ENCODE measurements at regions not wholly inside any gene's neighbourhood (a gene's known extent, or its start where the extent isn't known, plus 50 kb on each side); places are given as distances from the start of the nearest gene placed in this dataset.
"Not testable (repeated sequence)": the region's sequence is repeated elsewhere in the genome, so short reads cannot be mapped to it uniquely, and the experiment has no call there.

DNA sequence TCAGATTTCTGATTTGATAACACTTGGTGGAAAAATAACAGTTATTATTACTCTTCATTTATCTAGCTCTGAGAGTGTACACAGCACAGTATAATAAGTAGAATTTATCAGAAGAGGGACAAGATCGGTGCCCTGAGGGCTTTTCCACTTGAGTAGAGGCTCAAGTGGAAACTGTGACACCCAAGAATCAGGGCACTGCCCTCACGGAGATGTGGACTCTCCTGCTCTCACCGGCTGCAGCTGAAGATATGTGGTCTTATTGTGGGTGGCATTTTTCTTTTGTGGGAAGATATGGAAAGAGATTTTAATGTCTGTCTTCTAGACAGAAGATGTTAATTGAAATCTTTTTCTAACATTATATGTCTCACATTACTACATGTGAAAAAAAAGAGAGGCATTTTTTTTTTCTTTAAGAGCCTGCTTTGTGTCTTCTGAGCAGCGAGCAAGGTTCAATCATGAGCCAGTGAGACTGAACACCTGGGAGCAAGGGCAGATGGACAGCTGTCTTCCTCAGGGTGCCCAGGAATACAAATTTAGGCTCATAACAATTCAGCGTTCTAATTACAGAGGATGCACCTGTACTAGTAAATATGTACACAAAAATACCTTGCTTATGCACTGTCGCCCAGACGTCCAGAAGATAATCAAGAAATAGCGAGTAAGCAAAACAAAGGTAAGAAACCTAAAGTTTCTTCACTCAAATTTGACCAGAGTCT is 1098.2 kb upstream of the FANCL start:
- Mint-ChIP-seq H3K4me3 (ENCODE audit: unreplicated experiment) (no peak overlapping the region), H3K27me3 (ENCODE audit: unreplicated experiment) (no peaks in the 10 kb centered on the region), H3K9me3 (ENCODE audit: unreplicated experiment) (no peaks in the 10 kb centered on the region), H3K27ac (ENCODE audit: unreplicated experiment) (no peak overlapping the region), H3K36me3 (ENCODE audit: low read depth, unreplicated experiment) (no peaks in the 10 kb centered on the region), H3K4me1 (ENCODE audit: unreplicated experiment) (no peaks in the 10 kb centered on the region)
- DNase-seq (ENCODE audit: low spot score), result no peak
- TF ChIP-seq, protein P1, sequence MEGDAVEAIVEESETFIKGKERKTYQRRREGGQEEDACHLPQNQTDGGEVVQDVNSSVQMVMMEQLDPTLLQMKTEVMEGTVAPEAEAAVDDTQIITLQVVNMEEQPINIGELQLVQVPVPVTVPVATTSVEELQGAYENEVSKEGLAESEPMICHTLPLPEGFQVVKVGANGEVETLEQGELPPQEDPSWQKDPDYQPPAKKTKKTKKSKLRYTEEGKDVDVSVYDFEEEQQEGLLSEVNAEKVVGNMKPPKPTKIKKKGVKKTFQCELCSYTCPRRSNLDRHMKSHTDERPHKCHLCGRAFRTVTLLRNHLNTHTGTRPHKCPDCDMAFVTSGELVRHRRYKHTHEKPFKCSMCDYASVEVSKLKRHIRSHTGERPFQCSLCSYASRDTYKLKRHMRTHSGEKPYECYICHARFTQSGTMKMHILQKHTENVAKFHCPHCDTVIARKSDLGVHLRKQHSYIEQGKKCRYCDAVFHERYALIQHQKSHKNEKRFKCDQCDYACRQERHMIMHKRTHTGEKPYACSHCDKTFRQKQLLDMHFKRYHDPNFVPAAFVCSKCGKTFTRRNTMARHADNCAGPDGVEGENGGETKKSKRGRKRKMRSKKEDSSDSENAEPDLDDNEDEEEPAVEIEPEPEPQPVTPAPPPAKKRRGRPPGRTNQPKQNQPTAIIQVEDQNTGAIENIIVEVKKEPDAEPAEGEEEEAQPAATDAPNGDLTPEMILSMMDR (IDR thresholded peaks at IDR 0.05; ENCODE audit: unreplicated experiment), result no peak

DNA sequence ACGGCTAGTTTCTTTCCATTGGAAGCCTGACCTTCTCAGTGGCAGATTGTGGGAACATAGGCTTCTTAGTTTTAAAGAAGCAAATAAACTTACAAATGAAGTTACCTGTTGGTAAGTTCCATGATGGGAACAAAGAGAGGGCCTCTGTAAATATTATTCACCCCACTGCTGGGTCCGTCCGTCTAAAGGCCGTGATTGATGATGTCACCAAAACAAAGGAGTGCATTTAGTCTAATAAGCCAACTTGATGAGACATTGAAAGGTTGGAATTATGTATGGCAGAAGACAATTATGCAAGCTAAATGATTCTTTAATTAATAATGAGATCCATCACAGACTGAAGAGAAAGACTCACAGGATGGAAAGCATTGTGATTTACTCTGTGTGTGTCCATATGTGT is 1091.9 kb upstream of the FANCL start:
- Mint-ChIP-seq H3K4me3 (ENCODE audit: unreplicated experiment) (no peak overlapping the region), H3K9me3 (ENCODE audit: unreplicated experiment) (no peaks in the 10 kb centered on the region), H3K27ac (ENCODE audit: unreplicated experiment) (no peak overlapping the region), H3K27me3 (ENCODE audit: unreplicated experiment) (no peaks in the 10 kb centered on the region), H3K4me1 (ENCODE audit: unreplicated experiment) (no peaks in the 10 kb centered on the region), H3K36me3 (ENCODE audit: low read depth, unreplicated experiment) (no peaks in the 10 kb centered on the region)
- no peak for DNase-seq (ENCODE audit: low spot score)
- TF ChIP-seq, protein P1 (IDR thresholded peaks at IDR 0.05; ENCODE audit: unreplicated experiment), result no peak

DNA sequence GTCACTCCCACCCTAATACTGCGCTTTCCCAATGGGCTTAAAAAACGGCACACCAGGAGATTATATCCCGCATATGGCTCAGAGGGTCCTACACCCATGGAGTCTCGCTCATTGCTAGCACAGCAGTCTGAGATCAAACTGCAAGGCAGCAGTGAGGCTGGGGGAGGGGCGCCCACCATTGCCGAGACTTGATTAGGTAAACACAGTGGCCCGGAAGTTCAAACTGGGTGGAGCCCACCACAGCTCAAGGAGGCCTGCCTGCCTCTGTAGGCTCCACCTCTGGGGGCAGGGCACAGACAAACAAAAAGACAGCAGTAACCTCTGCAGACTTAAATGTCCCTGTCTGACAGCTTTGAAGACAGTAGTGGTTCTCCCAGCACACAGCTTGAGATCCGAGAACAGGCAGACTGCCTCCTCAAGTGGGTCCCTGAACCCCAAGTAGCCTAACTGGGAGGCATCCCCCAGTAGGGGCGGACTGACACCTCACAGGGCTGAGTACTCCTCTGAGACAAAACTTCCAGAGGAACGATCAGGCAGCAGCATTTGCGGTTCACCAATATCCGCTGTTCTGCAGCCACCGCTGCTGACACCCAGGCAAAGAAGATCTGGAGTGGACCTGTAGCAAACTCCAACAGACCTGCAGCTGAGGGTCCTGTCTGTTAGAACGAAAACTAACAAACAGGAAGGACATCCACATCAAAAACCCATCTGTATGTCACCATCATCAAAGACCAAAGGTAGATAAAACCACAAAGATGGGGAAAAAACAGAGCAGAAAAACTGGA is 1085.6 kb upstream of the FANCL start:
- not testable (repeated sequence) for H3K4me3 Mint-ChIP-seq (ENCODE audit: unreplicated experiment); DNase-seq (ENCODE audit: low spot score); H3K27me3 Mint-ChIP-seq (ENCODE audit: unreplicated experiment); H3K4me1 Mint-ChIP-seq (ENCODE audit: unreplicated experiment); H3K9me3 Mint-ChIP-seq (ENCODE audit: unreplicated experiment); H3K36me3 Mint-ChIP-seq (ENCODE audit: low read depth, unreplicated experiment); H3K27ac Mint-ChIP-seq (ENCODE audit: unreplicated experiment)

DNA sequence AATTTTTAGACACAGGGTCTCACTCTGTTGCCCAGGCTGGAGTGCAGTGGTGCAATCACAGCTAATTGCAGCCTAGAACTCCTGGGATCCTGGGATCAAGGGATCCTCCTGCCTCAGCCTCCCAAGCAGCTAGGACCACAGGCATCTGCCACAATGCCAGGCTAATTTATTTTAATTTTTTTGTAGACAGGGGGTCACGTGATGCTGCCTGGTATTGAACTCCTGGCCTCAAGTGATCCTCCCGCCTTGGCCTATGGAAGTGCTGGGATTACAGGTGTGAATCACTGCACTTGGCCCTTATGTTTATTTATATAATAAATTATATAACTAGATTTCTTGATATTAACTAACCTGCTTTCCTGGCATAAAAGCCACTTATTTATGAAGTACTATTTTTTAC is 1081.7 kb upstream of the FANCL start:
- Mint-ChIP-seq H3K4me1 (ENCODE audit: unreplicated experiment) (no peaks in the 10 kb centered on the region), H3K36me3 (ENCODE audit: low read depth, unreplicated experiment) (no peaks in the 10 kb centered on the region), H3K9me3 (ENCODE audit: unreplicated experiment) (no peaks in the 10 kb centered on the region), H3K27me3 (ENCODE audit: unreplicated experiment) (no peaks in the 10 kb centered on the region), H3K4me3 (ENCODE audit: unreplicated experiment) (no peak overlapping the region), H3K27ac (ENCODE audit: unreplicated experiment) (no peak overlapping the region)
- TF ChIP-seq, protein P1 (IDR thresholded peaks at IDR 0.05; ENCODE audit: unreplicated experiment), result no peak
- DNase-seq (ENCODE audit: low spot score), result no peak

DNA sequence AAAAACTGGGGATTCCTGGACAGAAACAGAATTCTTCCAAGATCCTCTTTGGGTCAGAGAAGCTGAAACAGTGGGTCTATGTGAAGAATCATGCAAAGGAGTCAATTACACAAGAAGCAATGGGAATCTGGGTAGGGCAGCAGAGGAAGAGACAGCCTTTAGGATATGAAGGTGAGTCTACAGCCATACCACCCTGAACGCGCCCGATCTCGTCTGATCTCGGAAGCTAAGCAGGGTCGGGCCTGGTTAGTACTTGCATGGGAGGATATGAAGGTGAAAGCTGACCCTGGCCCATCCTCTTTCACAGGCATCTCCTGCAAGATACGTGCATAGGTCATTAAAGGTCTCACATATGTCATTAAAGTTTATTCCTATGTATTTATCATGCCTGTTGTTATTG is 1080.9 kb upstream of the FANCL start:
- Mint-ChIP-seq H3K9me3 (ENCODE audit: unreplicated experiment) (no peaks in the 10 kb centered on the region), H3K4me3 (ENCODE audit: unreplicated experiment) (no peak overlapping the region), H3K4me1 (ENCODE audit: unreplicated experiment) (no peaks in the 10 kb centered on the region), H3K27ac (ENCODE audit: unreplicated experiment) (no peak overlapping the region), H3K27me3 (ENCODE audit: unreplicated experiment) (no peaks in the 10 kb centered on the region), H3K36me3 (ENCODE audit: low read depth, unreplicated experiment) (no peaks in the 10 kb centered on the region)
- no peak for DNase-seq (ENCODE audit: low spot score)
- TF ChIP-seq, protein P1 (IDR thresholded peaks at IDR 0.05; ENCODE audit: unreplicated experiment), result no peak
